ENCODE measurements at regions not wholly inside any gene's neighbourhood (a gene's known extent, or its start where the extent isn't known, plus 50 kb on each side); places are given as distances from the start of the nearest gene placed in this dataset.

DNA sequence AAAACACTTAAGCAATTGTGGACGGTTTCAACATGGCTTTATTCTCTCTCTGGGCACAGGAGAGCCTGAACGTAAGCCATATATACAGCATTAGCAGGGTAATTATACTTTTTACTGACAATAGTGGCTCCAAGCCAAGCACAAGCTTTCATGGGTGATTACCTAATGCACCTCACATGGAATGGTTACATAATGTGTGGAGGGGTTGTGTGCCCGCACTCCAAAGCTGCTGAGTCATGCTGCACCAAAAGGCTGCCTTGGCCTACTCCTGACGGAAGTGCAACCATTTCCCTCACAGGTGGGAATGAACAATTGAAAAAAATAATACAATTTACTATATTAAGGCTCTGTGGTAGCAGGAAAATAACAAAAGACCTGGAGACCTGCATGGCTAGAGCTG lies 86.5 kb upstream of the ATP10B start:
- TF ChIP-seq, protein P1, sequence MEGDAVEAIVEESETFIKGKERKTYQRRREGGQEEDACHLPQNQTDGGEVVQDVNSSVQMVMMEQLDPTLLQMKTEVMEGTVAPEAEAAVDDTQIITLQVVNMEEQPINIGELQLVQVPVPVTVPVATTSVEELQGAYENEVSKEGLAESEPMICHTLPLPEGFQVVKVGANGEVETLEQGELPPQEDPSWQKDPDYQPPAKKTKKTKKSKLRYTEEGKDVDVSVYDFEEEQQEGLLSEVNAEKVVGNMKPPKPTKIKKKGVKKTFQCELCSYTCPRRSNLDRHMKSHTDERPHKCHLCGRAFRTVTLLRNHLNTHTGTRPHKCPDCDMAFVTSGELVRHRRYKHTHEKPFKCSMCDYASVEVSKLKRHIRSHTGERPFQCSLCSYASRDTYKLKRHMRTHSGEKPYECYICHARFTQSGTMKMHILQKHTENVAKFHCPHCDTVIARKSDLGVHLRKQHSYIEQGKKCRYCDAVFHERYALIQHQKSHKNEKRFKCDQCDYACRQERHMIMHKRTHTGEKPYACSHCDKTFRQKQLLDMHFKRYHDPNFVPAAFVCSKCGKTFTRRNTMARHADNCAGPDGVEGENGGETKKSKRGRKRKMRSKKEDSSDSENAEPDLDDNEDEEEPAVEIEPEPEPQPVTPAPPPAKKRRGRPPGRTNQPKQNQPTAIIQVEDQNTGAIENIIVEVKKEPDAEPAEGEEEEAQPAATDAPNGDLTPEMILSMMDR (IDR thresholded peaks at IDR 0.05), result no peak
- TF ChIP-seq POLR2A (IDR thresholded peaks at IDR 0.05), result no peak
